HG02938 (cell line): ENCODE measurements at regions not wholly inside any gene's neighbourhood (a gene's known extent, or its start where the extent isn't known, plus 50 kb on each side); places are given as distances from the start of the nearest gene placed in this dataset.

Source experiments
- ATAC-seq: cut with Tn5 transposase; IDR thresholded peaks from one replicate; pipeline ENCODE4 v1.9.1; 2021; ENCODE audit warnings: mild to moderate bottlenecking, moderate library complexity; ENCODE audit not compliant: unreplicated experiment

GRCh38 chr4:125140966-125141495 lies 173.7 kb upstream of the FAT4 start:
- ATAC-seq: no peak

GRCh38 chr4:125135652-125136051 lies 179.1 kb upstream of the FAT4 start:
- no peak for ATAC-seq

DNA sequence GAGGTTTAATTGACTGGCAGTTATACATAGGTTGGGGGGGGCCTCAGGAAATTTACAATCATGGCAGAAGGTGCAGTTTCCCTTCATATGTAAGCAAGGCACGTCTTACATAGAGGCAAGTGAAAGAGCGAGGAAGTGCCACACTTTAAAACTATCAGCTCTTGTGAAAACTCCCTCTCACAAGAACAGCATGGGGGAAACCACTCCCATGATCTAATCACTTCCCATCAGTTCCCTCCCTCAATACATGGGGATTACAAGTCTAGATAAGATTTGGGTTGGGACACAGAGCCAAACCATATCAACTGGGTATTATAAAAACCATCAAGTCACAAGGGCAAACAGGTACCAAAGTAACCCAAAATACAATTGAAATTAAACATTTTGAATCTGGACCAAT lies 182.0 kb upstream of the FAT4 start:
- no peak for ATAC-seq

- no peak for ATAC-seq
These were observed 182.7 kb upstream of the FAT4 start for GRCh38 chr4:125131891-125132680.

GRCh38 chr4:125125276-125125675 lies 189.5 kb upstream of the FAT4 start:
- ATAC-seq: no peak

GRCh38 chr4:125123570-125124109 lies 191.1 kb upstream of the FAT4 start:
- ATAC-seq: no peak

DNA sequence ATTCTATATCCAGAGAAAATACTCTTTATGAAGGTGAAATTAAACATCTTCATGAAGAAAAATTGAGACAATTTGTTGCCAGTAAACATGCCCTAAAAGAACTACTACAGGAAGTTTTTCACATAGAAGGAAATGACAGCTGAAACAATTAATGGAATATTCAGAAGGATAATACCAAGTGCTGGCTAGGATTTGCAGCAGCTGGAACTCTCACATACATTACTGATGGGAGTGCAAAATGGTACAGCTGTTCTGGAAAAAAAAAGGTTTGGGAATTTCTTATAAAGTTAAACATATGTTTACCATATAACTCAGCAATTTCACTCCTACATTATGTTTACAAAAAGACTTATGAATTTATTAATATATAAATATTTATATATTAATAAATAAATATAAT lies 193.2 kb upstream of the FAT4 start:
- ATAC-seq: no peak

- no peak for ATAC-seq
These were observed 198.3 kb upstream of the FAT4 start for GRCh38 chr4:125116431-125116830.

DNA sequence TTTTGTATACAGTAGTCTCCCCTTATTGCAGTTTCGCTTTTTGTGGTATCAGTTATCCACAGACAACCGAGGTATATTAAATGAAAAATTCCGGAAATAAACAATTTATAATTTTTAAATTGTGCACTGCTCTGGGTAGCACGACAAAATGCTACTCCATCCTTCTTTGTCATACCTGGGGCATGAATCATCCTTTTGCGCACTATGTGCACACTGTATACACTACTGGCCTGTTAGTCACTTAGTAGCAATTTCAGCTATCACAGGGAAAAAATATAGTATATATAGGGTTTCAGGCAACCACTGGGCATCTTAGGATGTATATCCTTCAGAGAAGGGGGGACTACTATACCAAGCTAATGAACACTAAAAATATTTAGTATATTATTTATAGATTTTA lies 198.8 kb upstream of the FAT4 start:
- no peak for ATAC-seq

- no peak for ATAC-seq
These were observed 199.3 kb upstream of the FAT4 start for GRCh38 chr4:125115476-125115875.

GRCh38 chr4:125112536-125112935 lies 202.2 kb upstream of the FAT4 start:
- ATAC-seq: no peak

DNA sequence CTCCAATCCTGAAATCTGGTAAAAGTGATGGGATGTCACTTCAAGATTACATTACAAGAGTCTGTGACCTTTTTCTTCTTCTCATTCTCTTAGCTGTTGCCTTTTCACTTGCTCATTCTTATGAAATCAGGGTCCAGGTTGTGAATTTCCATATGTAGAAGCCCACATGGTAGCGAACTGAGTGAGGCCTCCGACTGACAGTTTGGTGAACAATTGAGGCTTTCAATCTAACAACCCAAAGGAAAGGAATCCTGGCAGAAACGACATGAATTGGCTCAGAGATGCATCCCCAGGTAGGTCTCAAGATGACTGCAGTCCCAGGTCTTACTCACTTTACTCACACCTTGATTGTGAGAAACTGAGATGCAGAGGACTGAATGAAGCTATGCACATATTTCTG lies 203.4 kb upstream of the FAT4 start:
- no peak for ATAC-seq

- ATAC-seq: no peak
These were observed 209.2 kb upstream of the FAT4 start for GRCh38 chr4:125105561-125105960.

DNA sequence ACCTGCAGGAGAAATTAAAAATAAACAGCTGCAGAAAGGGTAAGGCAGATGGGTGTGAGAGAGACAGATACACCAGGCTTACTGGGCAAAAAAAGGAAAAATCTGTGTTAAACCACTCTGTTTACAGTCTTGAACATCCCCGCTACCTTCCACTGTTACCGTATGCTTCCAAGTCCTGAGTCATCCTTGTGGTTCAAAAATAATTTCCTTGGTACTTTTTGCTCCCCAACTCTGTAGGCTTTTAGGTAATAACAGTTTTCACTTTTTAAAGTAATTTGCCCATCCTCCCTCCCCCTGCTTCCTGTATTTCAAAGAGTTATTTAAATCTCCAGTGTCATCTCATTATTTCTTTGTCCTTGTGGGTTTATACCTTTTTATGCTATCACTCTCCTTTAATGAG lies 210.1 kb upstream of the FAT4 start:
- ATAC-seq: no peak

DNA sequence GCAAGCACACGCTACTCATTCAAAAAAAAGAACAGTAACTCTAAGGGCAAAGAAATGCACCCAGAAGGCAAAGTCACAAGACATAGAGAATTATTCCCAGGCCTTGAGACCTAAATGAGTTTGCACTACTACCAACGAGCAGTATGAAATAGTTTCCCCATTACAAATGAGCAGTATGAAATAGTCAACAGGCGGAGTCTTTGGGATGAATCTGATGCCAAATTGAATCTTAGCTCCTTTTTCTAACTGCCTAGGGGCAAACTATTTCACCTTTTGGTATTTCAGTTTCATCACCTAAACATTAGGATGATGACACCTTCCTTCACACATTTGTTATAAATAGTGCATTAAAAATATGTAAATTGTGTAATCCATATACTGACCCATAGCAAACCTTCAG lies 213.0 kb upstream of the FAT4 start:
- no peak for ATAC-seq

DNA sequence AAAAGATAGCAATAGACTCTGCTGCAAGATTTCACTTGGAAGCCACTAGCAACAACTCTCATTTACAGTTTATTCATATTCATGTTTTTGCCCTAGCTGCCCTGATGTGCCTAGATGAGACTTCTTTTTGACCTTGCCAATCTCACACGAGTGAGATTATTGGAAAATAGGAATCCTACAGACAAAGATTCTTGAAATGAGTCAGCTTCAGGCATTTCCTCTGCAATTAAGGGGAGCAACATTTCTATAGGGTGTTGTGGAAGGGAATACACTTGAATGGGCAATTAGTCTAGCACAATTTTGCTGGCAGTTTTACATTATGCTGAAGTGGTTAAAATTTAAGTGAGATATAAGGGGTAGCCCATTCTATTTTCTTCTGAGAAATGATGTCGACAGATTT lies 217.0 kb upstream of the FAT4 start:
- no peak for ATAC-seq

DNA sequence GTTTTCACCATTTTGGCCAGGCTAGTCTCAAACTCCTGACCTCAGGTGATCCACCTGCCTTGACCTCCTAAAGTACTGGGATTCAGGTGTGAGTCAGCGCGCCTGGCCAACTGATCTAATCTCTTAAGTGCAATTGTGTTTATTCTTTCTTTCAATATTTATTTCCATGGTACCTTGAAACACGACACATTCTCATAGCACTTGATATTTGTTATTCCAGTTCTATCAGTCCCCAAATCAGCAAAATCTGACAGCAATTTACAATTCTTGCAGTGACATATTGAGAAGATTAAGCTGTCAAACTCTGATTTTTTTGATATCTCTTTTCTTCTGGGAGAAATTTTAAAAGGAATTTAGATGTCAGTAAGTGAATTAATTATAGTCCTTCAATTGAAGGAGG lies 218.1 kb upstream of the FAT4 start:
- ATAC-seq: no peak

DNA sequence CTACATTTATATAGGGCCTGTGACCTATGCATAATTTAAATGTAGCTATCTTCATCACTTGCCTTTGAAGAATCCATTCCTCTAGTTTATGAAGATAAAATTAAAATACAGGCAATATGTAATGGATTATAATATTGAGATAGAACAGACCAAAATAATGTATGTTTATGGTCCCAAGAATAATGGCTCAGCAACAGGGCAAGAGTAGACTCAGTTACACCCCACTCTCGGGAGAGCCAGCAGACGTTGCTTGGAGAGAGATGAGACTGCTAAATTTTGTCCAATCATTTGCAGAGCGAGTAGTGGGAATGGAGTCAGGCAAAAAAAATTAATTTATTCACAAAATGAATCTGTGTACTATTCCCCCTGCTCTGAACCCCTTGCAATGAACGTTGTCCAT lies 223.2 kb upstream of the FAT4 start:
- no peak for ATAC-seq

- ATAC-seq: no peak
These were observed 223.7 kb upstream of the FAT4 start for GRCh38 chr4:125091101-125091500.

- ATAC-seq: no peak
These were observed 230.1 kb upstream of the FAT4 start for GRCh38 chr4:125084608-125085007.

- no peak for ATAC-seq
These were observed 231.9 kb upstream of the FAT4 start for GRCh38 chr4:125082729-125083417.

GRCh38 chr4:125072269-125072668 lies 242.5 kb upstream of the FAT4 start:
- ATAC-seq: no peak
